IMR-90 (cell line): ENCODE measurements at regions not wholly inside any gene's neighbourhood (a gene's known extent, or its start where the extent isn't known, plus 50 kb on each side); places are given as distances from the start of the nearest gene placed in this dataset.
"Not testable (repeated sequence)": the region's sequence is repeated elsewhere in the genome, so short reads cannot be mapped to it uniquely, and the experiment has no call there.

Source experiments
- ATAC-seq: fragments of 200-7000 bp; cut with Tn5 transposase; 2 replicates; pipeline ENCODE4 v1.9.1; 2020; ENCODE audit warnings: low read depth, mild to moderate bottlenecking, moderate library complexity
- BruUV-seq: library from RNA; stranded (reverse); fragments of 400-500 nt; replicated peaks from 2 replicates; lab custom pipeline; 2021; lab: Mats Ljungman, UMichigan
- CTCF ChIA-PET: fragments of 300-600 bp; formaldehyde crosslinking; extraction: SDS; loops from one replicate; lab custom pipeline; 2021; ENCODE audit warnings: antibody characterized with exemption; lab: Yijun Ruan, JAX
- POLR2A ChIA-PET: fragments of 300-600 bp; sonication (Branson Sonifier 250); formaldehyde crosslinking; loops from one replicate; lab custom pipeline; 2022; ENCODE audit warnings: antibody characterized with exemption; ENCODE audit not compliant: unreplicated experiment; lab: Charles Lee
- DNase-seq: peaks from one replicate; pipeline ENCODE4 v3.0.0; 2013
- H2AFZ ChIP-seq: replicated peaks from 2 replicates; pipeline ENCODE3; 2013; ENCODE audit warnings: low read length, mild to moderate bottlenecking; ENCODE audit not compliant: poor library complexity
- H2AK5ac ChIP-seq: 2 replicates; pipeline ENCODE4 v1.6.1; 2013; ENCODE audit warnings: low read depth, low read length, inconsistent platforms
- H2AK9ac ChIP-seq: replicated peaks from 2 replicates; pipeline ENCODE3; 2013; ENCODE audit warnings: mild to moderate bottlenecking, low read depth, low read length, moderate library complexity; ENCODE audit not compliant: poor library complexity
- H2BK120ac ChIP-seq: 2 replicates; pipeline ENCODE4 v1.6.1; 2013; ENCODE audit warnings: low read depth, low read length, inconsistent platforms
- H2BK15ac ChIP-seq: 3 replicates; pipeline ENCODE4 v1.6.1; 2013; ENCODE audit warnings: low read depth, low read length, inconsistent platforms
- H2BK20ac ChIP-seq: 2 replicates; pipeline ENCODE4 v1.6.1; 2013; ENCODE audit warnings: low read depth, mild to moderate bottlenecking, inconsistent platforms, low read length, moderate library complexity
- H2BK5ac ChIP-seq: 2 replicates; pipeline ENCODE4 v1.6.1; 2013; ENCODE audit warnings: mild to moderate bottlenecking, low read depth, low read length, inconsistent platforms; ENCODE audit not compliant: poor library complexity, severe bottlenecking
- H3K14ac ChIP-seq: replicated peaks from 2 replicates; pipeline ENCODE4 v1.6.1; 2013; ENCODE audit warnings: low read depth, low read length, inconsistent platforms
- H3K18ac ChIP-seq: 2 replicates; pipeline ENCODE4 v1.6.1; 2013; ENCODE audit warnings: low read depth, low read length, control low read depth
- H3K23ac ChIP-seq: 2 replicates; pipeline ENCODE4 v1.6.1; 2013; ENCODE audit warnings: low read depth, low read length, inconsistent platforms
- H3K27ac ChIP-seq: 2 replicates; pipeline ENCODE4 v1.5.1; 2013; ENCODE audit warnings: mild to moderate bottlenecking, control low read depth, low read length; ENCODE audit not compliant: insufficient read depth
- H3K27me3 ChIP-seq: 2 replicates; pipeline ENCODE4 v1.6.1; 2013; ENCODE audit warnings: low read length; ENCODE audit not compliant: control insufficient read depth, insufficient read depth
- H3K36me3 ChIP-seq: 2 replicates; pipeline ENCODE4 v1.6.1; 2013; ENCODE audit warnings: low read length, mixed read lengths; ENCODE audit not compliant: control insufficient read depth, insufficient read depth
- H3K4ac ChIP-seq: 2 replicates; pipeline ENCODE4 v1.6.1; 2013; ENCODE audit warnings: low read depth, low read length, inconsistent platforms
- H3K4me1 ChIP-seq: 2 replicates; pipeline ENCODE4 v1.6.1; 2013; ENCODE audit warnings: low read length, mixed read lengths; ENCODE audit not compliant: control insufficient read depth, insufficient read depth
- H3K4me2 ChIP-seq: 2 replicates; pipeline ENCODE4 v1.6.1; 2013; ENCODE audit warnings: low read depth, mild to moderate bottlenecking, control low read depth, low read length, moderate library complexity
- H3K4me3 ChIP-seq: 2 replicates; pipeline ENCODE4 v1.5.1; 2013; ENCODE audit warnings: low read depth, mild to moderate bottlenecking, control low read depth, low read length, moderate library complexity; ENCODE audit not compliant: insufficient read depth
- H3K56ac ChIP-seq: 2 replicates; pipeline ENCODE4 v1.6.1; 2013; ENCODE audit warnings: low read length, inconsistent platforms; ENCODE audit not compliant: insufficient read depth; ENCODE audit errors: extremely low read depth
- H3K79me1 ChIP-seq, 2 experiments: 2 replicates each; pipeline ENCODE4 v1.6.1; 2013; ENCODE audit warnings: low read length in 2 of 2, inconsistent platforms in 1 of 2, low read depth in 1 of 2
- H3K9ac ChIP-seq: 2 replicates; pipeline ENCODE4 v1.6.1; 2013; ENCODE audit warnings: low read depth, low read length, control low read depth
- H3K9me1 ChIP-seq: 2 replicates; pipeline ENCODE4 v1.6.1; 2013; ENCODE audit warnings: low read length, inconsistent platforms; ENCODE audit not compliant: insufficient read depth
- H3K9me3 ChIP-seq: 2 replicates; pipeline ENCODE4 v1.6.1; 2013; ENCODE audit warnings: low read length; ENCODE audit not compliant: control insufficient read depth, insufficient read depth
- H4K20me1 ChIP-seq: 2 replicates; pipeline ENCODE4 v1.6.1; 2013; ENCODE audit warnings: low read length, inconsistent platforms; ENCODE audit not compliant: insufficient read depth
- H4K5ac ChIP-seq: 2 replicates; pipeline ENCODE4 v1.6.1; 2013; ENCODE audit warnings: mild to moderate bottlenecking, low read depth, low read length, control low read depth
- H4K8ac ChIP-seq, 2 experiments: 2 replicates each; pipeline ENCODE4 v1.6.1; 2013; ENCODE audit warnings: low read depth in 2 of 2, low read length in 2 of 2, control low read depth in 1 of 2, inconsistent platforms in 1 of 2
- H4K91ac ChIP-seq: 2 replicates; pipeline ENCODE4 v1.6.1; 2013; ENCODE audit warnings: low read depth, low read length, inconsistent platforms; ENCODE audit not compliant: insufficient read depth
- WGBS, 2 experiments: methylation state at CpG; one replicate each; pipeline versions ENCODE4 v1.1.5 to v1.1.7; 2013; ENCODE audit warnings: missing lambda C conversion rate in 2 of 2; ENCODE audit not compliant: insufficient read length in 1 of 2; ENCODE audit errors: extremely low coverage in 2 of 2; 5-methylcytosine and 5-hydroxymethylcytosine counted together
- dilution Hi-C: fragments of 300-500 bp; cut with HindIII; formaldehyde crosslinking; loops from one replicate; pipeline ENCODE4 v1.14.3; 2018; ENCODE audit warnings: low sequenced_read_pairs; ENCODE audit not compliant: unreplicated experiment
- in situ Hi-C: fragments of 300-500 bp; cut with MboI; formaldehyde crosslinking; loops from 3 replicates; pipeline ENCODE4 v1.14.3; 2019; ENCODE audit warnings: low sequenced_read_pairs, inconsistent platforms, mixed read lengths
- intact Hi-C: fragments of 100-400 bp; cut with micrococcal nuclease; formaldehyde crosslinking; loops from 2 replicates; pipeline ENCODE4 v1.10.0; 2022

DNA sequence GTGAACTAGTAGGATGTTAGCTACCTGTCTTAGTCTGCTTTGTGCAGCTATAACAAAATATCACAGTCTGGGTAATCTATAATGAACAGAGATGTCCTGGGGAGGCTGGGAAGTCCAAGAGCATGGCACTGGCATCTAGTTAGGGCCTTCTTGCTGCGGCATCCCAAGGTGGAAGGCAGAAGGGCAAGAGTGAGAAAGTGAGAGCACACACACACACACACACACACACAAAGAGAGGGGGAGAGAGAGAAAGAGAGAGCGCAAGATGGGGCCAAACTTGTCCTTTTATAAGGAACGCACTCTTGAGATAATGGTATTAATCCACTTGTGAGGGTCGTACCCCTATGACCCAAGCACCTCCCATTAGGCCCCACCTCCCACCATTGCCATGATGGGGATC lies 4423.6 kb upstream of the TPTE start:
- ATAC-seq, intact Hi-C loops, H3K27ac ChIP-seq, H2BK15ac ChIP-seq, H3K56ac ChIP-seq, H4K8ac ChIP-seq, POLR2A ChIA-PET, H3K79me1 ChIP-seq, H2AK9ac ChIP-seq, H3K4me1 ChIP-seq, H4K20me1 ChIP-seq, H3K9ac ChIP-seq, dilution Hi-C loops, H4K5ac ChIP-seq, H2BK120ac ChIP-seq, H2BK5ac ChIP-seq, H3K27me3 ChIP-seq, H4K91ac ChIP-seq, H3K14ac ChIP-seq, H3K9me3 ChIP-seq, H3K4ac ChIP-seq, H2BK20ac ChIP-seq, H3K4me2 ChIP-seq, H3K36me3 ChIP-seq, DNase-seq, H3K18ac ChIP-seq, H3K9me1 ChIP-seq, in situ Hi-C loops, H3K4me3 ChIP-seq, CTCF ChIA-PET, BruUV-seq, H3K23ac ChIP-seq, H2AFZ ChIP-seq, H2AK5ac ChIP-seq: not testable (repeated sequence)
- no CpG with 5 or more reads among the region's 4 CpGs for WGBS, 2 experiments

DNA sequence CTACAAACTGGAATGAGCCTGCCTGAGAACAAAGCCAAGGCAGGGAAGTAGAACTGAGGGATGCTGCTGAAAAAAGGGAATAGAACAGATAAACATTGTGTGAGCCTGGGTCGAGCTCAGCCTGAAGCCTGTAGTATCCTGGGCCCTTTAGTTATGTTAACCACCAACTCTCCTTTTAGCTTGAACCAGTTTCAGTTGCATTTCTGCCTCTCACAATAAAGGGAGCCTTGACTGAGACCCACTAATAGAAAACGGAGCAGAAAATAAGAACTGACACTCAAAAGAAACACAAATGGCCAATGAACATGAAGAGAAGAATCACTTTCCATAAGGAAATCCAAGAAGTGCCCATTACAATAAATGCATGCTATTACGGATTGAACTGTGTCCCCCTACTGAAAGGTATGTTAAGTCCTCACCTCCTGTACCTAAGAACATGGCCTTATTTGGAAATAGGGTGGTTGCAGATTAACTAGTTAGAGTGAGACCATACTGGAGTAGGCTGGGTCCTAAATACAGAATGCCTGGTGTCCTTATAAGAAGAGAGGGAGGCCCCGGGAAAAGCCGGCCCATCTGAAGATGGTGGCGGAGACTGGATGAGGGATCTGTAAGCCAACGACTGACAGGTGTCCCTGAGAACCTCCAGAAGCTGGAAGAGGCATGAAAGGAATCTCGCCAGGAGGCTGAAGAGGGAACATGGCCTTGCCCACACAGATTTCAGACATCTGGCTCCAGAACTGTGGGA lies 4423.0 kb upstream of the TPTE start:
- not testable (repeated sequence) for H3K9me1 ChIP-seq

More for the DNA sequence above, 4423.0 kb upstream of the TPTE start:
- BruUV-seq, H3K9me3 ChIP-seq, H2BK15ac ChIP-seq, H2AK9ac ChIP-seq, CTCF ChIA-PET, H3K27me3 ChIP-seq, intact Hi-C loops, H4K91ac ChIP-seq, H3K4me3 ChIP-seq, H2BK20ac ChIP-seq, ATAC-seq, H4K8ac ChIP-seq, H3K18ac ChIP-seq, H3K36me3 ChIP-seq, POLR2A ChIA-PET, H3K4me1 ChIP-seq, in situ Hi-C loops, H3K4me2 ChIP-seq, H2AK5ac ChIP-seq, DNase-seq, H4K20me1 ChIP-seq, H3K27ac ChIP-seq, H3K79me1 ChIP-seq, H3K23ac ChIP-seq, H2AFZ ChIP-seq, H3K9ac ChIP-seq, H4K5ac ChIP-seq, H3K4ac ChIP-seq, H2BK5ac ChIP-seq, H3K56ac ChIP-seq, dilution Hi-C loops, H2BK120ac ChIP-seq, H3K14ac ChIP-seq: not testable (repeated sequence)
- WGBS, 2 experiments, result no CpG with 5 or more reads among the region's 8 CpGs
